SK-N-SH (cell line): ENCODE measurements at regions not wholly inside any gene's neighbourhood (a gene's known extent, or its start where the extent isn't known, plus 50 kb on each side); places are given as distances from the start of the nearest gene placed in this dataset.

Experiments used
- EZH2phosphoT487 ChIP-seq: fragments of 200-600 bp; sonication (generic); IDR thresholded peaks from 2 replicates; pipeline ENCODE4 v1.6.1; 2017; ENCODE audit warnings: low read depth, mixed run types, mild to moderate bottlenecking, antibody characterized with exemption, moderate library complexity, borderline replicate concordance
- SIN3A ChIP-seq: IDR thresholded peaks from 2 replicates; pipeline ENCODE4 v1.6.1; 2012; ENCODE audit warnings: low read depth, mild to moderate bottlenecking, low read length, moderate library complexity, borderline replicate concordance
- TAF1 ChIP-seq: IDR thresholded peaks from 2 replicates; pipeline ENCODE4 v1.6.1; 2012; ENCODE audit warnings: low read depth, mild to moderate bottlenecking, low read length, moderate library complexity, borderline replicate concordance
- TF ChIP-seq, protein P1 (sequence below): fragments of 200-600 bp; sonication (generic); IDR thresholded peaks from 2 replicates; pipeline ENCODE4 v1.6.1; 2017; ENCODE audit warnings: antibody characterized with exemption, mild to moderate bottlenecking, moderate library complexity
- TF ChIP-seq, protein P2 (sequence below): IDR thresholded peaks from 2 replicates; pipeline ENCODE4 v1.4.0; 2012; ENCODE audit warnings: low read depth, borderline replicate concordance

GRCh38 chr2:189374481-189374880 lies 66.8 kb upstream of the WDR75 start:
- TF ChIP-seq, protein P1, sequence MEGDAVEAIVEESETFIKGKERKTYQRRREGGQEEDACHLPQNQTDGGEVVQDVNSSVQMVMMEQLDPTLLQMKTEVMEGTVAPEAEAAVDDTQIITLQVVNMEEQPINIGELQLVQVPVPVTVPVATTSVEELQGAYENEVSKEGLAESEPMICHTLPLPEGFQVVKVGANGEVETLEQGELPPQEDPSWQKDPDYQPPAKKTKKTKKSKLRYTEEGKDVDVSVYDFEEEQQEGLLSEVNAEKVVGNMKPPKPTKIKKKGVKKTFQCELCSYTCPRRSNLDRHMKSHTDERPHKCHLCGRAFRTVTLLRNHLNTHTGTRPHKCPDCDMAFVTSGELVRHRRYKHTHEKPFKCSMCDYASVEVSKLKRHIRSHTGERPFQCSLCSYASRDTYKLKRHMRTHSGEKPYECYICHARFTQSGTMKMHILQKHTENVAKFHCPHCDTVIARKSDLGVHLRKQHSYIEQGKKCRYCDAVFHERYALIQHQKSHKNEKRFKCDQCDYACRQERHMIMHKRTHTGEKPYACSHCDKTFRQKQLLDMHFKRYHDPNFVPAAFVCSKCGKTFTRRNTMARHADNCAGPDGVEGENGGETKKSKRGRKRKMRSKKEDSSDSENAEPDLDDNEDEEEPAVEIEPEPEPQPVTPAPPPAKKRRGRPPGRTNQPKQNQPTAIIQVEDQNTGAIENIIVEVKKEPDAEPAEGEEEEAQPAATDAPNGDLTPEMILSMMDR: no peak
- no peak for TF ChIP-seq EZH2phosphoT487
- no peak for TF ChIP-seq TAF1
- TF ChIP-seq SIN3A: no peak
- TF ChIP-seq, protein P2, sequence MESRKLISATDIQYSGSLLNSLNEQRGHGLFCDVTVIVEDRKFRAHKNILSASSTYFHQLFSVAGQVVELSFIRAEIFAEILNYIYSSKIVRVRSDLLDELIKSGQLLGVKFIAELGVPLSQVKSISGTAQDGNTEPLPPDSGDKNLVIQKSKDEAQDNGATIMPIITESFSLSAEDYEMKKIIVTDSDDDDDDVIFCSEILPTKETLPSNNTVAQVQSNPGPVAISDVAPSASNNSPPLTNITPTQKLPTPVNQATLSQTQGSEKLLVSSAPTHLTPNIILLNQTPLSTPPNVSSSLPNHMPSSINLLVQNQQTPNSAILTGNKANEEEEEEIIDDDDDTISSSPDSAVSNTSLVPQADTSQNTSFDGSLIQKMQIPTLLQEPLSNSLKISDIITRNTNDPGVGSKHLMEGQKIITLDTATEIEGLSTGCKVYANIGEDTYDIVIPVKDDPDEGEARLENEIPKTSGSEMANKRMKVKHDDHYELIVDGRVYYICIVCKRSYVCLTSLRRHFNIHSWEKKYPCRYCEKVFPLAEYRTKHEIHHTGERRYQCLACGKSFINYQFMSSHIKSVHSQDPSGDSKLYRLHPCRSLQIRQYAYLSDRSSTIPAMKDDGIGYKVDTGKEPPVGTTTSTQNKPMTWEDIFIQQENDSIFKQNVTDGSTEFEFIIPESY: no peak
